Stimulated activated CD4-positive, alpha-beta T cell treated with anti-CD3 and anti-CD28 coated beads, Interleukin-1b, Interleukin-23, amount 100 ng/mL, for 24 hours (primary cell): ENCODE measurements at regions not wholly inside any gene's neighbourhood (a gene's known extent, or its start where the extent isn't known, plus 50 kb on each side); places are given as distances from the start of the nearest gene placed in this dataset.
A peak's percentile ranks its signal among the peaks of the same experiment; 100 is the strongest.
"Not testable (repeated sequence)": the region's sequence is repeated elsewhere in the genome, so short reads cannot be mapped to it uniquely, and the experiment has no call there.

Source experiments
- DNase-seq, 4 experiments: peaks; one replicate each; pipeline ENCODE4 v3.0.0-alpha.2; 2020; ENCODE audit warnings: low read depth in 4 of 4, low spot score in 1 of 4

DNA sequence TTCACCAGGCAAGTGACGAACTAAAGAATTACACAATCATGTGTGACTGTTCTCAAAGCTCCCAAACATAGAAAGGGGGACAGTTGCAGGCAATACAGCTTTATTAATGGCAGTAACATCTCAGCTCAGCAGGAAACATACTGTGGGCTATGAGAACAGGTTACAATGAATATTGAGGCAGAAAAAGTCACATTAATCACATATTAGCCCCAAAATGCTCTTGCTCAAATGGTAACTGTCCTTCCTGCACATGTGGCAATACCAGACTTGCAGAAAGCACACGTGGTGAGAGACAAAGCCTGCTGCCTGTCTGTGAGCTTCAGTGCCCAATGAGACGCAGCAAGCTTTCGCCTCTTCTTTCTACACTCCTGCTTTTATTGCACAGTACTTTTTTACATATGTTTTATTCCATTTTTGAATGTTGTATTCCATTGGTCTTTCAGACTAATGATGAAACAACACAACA, 104.9 kb upstream of the ACBD5 start:
- DNase-seq = no peak

DNA sequence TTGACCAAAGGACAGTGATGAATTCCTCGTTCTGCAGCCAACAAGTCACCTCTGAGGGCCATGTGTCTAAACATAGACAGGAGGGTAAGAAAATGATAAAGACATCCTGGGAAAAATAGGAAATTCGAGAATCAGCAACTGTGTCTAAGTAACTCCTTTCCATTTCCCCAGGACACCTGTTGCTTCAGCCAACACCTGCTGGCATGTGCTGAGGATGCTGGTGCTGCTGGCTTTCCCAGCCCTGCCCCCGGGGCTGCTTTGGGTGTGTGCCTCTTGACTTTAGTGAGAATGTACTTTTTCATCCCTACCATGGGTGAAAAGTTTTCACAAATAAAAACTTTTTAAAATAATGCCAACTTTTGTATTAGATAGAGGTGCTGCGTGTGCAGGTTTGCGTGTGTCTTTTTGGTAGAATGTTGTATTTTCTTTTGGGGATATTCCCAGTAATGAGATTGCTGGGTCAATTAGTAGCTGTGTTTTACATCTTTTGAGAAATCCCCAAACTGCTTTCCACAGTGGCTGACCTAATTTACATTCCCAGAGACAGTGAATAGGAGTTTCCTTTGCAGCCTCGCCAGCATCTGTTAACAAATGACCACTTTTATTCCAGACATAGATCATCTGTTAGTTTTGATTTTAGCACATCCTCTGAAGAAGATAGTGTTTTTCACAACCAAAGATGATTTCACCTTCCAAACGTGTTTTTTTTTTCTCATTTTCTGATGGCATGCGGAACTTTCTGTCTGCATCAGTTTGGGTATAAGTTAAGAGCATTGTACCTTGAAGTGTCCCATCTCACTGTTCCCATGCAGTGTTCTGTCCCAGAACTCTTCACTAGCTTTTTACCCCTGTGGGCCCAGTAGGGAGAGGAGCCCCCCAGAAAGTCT, 104.2 kb upstream of the ACBD5 start:
- DNase-seq = no peak

GRCh38 chr10:27341001-27341400, 100.4 kb upstream of the ACBD5 start:
- no peak for DNase-seq

GRCh38 chr10:27335246-27335645, 94.6 kb upstream of the ACBD5 start:
- not testable (repeated sequence) for DNase-seq

DNA sequence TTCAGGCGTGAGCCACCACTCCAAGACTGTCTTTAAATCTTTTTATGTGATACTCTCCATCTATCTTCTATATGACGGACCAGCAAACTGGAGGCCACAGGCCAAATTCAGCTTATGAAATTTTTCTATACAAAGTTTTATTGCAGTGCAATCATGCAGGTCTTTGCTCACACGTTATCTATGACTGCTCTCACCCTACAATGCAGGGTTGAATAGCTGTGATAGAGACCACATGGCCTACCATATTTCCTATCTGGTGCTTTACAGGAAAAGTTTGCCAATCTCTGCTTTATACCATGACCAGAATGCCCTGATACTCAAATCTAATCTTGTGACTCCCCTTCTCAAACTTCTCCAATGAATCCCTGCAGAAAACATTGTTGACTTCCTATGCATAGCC, 89.5 kb upstream of the ACBD5 start:
- DNase-seq = no peak

DNA sequence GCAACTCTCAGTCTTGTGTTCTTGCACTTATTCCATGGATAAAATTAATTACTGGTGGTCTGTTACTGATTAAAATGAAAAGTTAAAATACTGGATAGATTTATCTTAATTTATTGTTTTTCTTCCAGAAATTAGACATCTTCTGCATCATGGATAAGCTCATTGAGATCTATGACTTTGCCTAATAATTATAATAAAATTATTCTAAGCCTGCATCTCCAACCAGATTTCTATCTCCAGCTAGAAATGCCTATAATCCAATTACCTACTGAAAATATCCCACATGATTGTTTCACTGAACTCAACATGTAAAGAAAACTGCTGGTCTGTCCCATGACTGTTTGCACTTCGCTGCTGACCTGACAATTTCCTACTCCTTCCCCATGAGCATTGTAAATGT, 88.3 kb upstream of the ACBD5 start:
- DNase-seq = no peak

GRCh38 chr10:27326748-27327147, 86.2 kb upstream of the ACBD5 start:
- not testable (repeated sequence) for DNase-seq

- peak in 2 of 4 experiments; percentile 15 to 16 for DNase-seq
Observed at GRCh38 chr10:27319752-27320431, 79.3 kb upstream of the ACBD5 start.

DNA sequence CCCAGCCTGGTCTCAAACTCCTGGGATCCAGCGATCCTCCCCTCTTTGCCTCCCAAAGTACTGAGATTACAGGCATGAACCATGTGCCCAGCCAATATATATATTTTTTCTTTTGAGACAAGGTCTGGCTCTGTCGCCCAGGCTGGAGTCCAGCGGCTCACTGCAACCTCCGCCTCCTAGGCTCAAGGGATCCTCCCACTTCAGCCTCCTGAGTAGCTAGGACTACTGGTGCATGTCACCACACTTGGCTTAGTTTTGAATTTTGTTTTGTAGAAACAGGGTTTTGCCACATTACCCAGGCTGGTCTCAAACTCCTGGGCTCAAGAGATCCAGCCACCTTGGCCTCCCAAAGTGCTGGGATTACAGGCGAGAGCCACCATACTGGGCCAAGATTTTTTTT, 78.5 kb upstream of the ACBD5 start:
- DNase-seq = not testable (repeated sequence)

DNA sequence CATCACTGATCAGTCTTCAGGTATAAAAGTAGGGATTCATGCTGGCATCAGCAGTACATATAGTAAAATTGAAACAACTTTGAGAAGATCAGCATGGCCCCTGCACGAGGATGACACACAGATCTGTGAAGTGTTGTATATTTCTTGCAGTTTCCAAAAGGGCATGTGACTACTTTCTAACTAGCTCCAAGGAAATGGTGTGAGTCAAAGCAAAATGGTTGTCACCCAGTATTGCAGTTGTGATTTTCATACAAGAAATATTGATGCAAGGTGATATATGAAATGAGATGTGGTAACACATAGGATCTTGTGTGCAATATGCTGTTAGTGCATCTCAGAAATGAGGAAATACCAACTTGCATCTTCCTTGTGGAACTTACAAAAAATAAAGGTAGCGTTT, 74.5 kb upstream of the ACBD5 start:
- not testable (repeated sequence) for DNase-seq

DNA sequence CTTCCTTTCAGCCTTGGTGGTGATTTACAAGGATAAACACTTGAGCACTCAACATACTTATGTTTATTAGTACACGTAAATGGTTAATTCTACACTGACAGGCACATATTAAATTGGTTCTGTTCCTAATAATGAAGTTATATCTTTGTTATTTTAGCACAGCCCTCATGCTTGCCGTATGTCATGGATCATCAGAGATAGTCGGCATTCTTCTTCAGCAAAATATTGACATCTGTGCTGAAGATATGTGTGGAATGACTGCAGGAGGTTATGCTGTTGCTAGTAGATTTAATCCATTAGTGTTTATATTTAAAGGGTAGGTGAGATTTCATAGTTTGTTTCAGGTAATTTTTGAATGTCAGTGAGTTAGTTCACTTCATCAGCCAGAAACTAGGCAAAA, 73.0 kb upstream of the ACBD5 start:
- DNase-seq = not testable (repeated sequence)

- no peak for DNase-seq
Observed at GRCh38 chr10:27312854-27313253, 72.3 kb upstream of the ACBD5 start.

GRCh38 chr10:27311809-27312208, 71.2 kb upstream of the ACBD5 start:
- DNase-seq = not testable (repeated sequence)

DNA sequence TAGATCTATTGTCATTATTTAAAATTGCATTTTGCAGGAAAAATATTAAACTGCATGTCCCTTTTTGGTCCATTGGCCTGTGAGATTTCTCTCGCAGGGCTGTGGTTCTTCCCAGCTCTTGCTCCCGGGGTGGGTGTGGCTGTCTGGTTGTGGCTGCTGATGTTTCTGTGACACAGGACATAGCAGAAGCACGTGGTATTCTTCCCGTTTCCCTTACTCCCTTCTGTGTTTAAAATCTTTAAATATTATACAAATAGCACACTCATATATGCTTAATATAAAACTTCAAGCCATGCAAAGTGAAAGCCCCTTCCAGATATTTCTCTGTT, 57.9 kb upstream of the ACBD5 start:
- not testable (repeated sequence) for DNase-seq

GRCh38 chr10:27297844-27298521, 57.4 kb upstream of the ACBD5 start:
- no peak for DNase-seq

- DNase-seq = not testable (repeated sequence)
Observed at GRCh38 chr10:27296285-27296684, 55.7 kb upstream of the ACBD5 start.

DNA sequence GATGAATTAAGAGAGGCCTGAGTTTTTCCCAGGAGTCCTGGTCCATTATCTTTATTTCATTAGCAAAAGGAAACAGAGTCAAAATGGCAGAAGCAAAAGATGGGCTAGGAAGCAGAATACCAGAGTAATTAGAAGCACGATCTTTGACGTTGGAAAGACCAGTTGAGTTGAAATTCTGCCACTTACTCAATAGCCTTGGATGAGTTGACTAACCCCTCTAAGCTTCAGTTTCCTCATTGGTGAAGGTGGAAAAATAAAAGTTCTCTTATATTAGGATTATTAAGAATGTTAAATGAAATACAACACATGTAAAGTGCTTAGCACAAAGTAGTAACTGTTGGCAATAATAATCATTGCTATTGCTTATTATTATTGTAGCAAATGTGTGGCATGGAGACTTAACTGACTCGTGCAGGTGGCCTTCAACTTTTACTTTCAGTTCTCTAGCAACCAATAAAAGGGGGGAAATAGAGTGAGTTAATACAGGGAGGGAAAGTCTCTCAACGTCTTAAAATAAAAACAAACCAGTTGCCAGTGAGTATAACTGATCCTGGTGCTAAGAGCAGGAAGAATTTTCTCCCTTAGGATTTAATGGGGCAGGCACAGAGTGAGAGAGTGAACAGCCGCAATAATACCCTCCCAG, 50.8 kb upstream of the ACBD5 start:
- DNase-seq = not testable (repeated sequence)
